Body of pancreas (tissue), 4 donors: ENCODE measurements at regions not wholly inside any gene's neighbourhood (a gene's known extent, or its start where the extent isn't known, plus 50 kb on each side); places are given as distances from the start of the nearest gene placed in this dataset.

Source experiments
- POLR2A ChIP-seq, 3 donors: fragments of 450-650 bp; IDR thresholded peaks; one replicate each; pipeline ENCODE4 v1.6.1; 2016; ENCODE audit warnings: antibody characterized with exemption in 3 of 3, mild to moderate bottlenecking in 2 of 3
- TF ChIP-seq, protein P1 (sequence below), 7 experiments: fragments of 450-650 bp in 4 of 7; fragments of 200-600 bp in 3 of 7; sonication (generic) in 3 of 7; IDR thresholded peaks; one replicate each; pipeline ENCODE4 v1.5.1; 2016 to 2019; ENCODE audit warnings: antibody characterized with exemption in 7 of 7

DNA sequence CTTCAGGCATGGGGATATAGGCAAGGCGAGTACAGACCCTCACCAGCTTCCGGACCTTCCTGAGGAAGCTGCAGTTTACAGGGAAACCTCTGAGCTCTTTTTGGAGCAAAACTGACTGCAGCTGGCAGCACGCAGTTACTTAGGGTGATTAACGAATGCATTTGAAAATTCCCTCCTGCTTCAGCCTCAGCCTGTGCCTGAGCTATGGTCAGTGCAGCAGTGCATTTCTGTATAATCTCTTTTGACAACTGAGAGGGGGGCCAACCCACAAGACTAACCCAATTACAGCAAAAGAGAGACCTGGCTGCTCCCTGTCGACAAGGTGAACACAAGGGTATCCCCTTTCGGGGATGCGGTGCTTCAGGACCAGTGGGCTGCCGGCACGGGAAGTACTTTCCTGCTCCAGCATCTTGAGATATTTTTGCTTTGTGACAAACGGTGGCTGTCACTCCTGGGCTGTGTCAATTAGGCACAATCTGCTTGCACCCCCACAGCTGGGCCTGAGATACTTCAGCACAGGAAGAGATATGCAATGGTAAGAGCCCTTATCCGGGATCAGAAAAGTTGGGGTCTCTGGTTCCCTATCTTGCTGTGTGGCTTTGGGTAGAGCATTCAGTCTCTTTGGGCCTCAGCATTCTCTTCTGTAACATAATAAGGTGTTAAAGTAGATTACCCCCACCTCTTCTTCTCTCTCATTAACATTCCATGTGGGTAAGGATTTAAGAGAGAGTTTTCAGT, 141.0 kb downstream of the TMEM17 start:
- TF ChIP-seq POLR2A (IDR thresholded peaks at IDR 0.05) = no peak
- TF ChIP-seq, protein P1, sequence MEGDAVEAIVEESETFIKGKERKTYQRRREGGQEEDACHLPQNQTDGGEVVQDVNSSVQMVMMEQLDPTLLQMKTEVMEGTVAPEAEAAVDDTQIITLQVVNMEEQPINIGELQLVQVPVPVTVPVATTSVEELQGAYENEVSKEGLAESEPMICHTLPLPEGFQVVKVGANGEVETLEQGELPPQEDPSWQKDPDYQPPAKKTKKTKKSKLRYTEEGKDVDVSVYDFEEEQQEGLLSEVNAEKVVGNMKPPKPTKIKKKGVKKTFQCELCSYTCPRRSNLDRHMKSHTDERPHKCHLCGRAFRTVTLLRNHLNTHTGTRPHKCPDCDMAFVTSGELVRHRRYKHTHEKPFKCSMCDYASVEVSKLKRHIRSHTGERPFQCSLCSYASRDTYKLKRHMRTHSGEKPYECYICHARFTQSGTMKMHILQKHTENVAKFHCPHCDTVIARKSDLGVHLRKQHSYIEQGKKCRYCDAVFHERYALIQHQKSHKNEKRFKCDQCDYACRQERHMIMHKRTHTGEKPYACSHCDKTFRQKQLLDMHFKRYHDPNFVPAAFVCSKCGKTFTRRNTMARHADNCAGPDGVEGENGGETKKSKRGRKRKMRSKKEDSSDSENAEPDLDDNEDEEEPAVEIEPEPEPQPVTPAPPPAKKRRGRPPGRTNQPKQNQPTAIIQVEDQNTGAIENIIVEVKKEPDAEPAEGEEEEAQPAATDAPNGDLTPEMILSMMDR (IDR thresholded peaks at IDR 0.05) = no peak
